ENCODE measurements at regions not wholly inside any gene's neighbourhood (a gene's known extent, or its start where the extent isn't known, plus 50 kb on each side); places are given as distances from the start of the nearest gene placed in this dataset.

DNA sequence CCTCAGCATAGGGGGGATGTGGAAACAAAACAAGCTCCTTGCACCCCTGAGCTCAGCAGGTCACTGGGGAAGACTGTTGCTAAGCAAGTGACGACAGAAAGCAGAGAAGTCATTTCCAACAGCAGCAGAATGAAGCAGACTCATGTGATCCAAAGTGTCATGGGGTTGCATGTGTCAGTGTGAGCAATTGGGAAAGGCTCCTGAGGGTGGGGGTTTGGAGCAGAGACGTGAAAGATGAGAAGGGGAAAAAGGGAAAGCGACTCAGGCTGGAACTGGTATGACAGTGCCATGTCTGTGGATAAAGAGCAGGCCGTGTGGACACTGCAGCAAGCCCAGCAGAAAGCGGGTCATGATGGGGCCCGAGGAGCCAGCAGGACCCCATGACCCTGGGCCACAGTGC, 363.9 kb downstream of the PREX1 start:
- DNase-seq (ENCODE audit: low spot score) = no peak

DNA sequence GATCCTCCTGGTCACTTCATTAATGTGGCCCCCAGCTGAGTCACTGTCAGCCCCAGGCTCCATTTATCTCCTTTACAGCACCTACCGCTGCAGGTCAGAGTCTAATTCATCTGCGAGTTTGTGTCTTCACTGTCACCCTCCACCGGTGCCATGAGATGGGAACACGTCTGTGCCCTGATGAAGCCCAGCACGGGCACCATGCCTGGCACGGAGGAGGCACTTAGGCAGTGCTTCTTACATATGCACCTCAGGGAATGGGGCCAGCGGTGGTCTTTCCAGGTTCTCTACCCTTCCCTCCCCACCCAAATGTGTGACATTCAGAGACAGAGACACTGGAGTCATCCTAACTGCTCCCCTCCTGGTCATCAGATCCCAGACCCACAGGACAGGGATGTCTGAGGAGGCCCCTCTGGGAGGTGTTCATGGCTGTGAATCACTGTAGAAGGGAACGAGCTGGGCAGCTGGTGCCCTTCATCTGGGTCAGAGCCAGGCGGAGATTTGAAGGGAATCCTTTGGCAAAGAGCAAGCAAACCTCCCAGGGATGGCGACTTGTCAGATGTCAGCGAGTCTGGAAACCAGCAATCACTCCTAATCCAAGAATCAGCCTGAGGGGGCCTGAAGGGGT, 364.6 kb downstream of the PREX1 start:
- DNase-seq (ENCODE audit: low spot score) = no peak

DNA sequence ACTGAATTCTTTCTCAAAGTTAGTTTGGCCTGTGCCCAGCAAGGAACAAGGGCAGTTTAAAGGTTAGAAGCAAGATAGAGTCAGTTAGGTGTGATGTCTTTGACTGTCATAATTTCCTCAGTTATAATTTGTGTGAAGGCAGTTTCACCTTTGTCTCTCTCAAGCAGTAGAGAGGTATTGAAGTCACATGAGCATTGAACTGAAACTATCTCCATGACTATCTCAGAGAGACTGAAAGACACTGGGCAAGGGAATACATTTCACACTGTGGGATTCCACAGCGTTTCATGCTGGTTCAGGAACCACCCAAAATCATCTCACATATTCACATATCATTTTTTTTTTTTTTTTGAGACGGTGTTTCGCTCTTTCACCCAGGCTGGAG, 366.1 kb downstream of the PREX1 start:
- no peak for DNase-seq (ENCODE audit: low spot score)

DNA sequence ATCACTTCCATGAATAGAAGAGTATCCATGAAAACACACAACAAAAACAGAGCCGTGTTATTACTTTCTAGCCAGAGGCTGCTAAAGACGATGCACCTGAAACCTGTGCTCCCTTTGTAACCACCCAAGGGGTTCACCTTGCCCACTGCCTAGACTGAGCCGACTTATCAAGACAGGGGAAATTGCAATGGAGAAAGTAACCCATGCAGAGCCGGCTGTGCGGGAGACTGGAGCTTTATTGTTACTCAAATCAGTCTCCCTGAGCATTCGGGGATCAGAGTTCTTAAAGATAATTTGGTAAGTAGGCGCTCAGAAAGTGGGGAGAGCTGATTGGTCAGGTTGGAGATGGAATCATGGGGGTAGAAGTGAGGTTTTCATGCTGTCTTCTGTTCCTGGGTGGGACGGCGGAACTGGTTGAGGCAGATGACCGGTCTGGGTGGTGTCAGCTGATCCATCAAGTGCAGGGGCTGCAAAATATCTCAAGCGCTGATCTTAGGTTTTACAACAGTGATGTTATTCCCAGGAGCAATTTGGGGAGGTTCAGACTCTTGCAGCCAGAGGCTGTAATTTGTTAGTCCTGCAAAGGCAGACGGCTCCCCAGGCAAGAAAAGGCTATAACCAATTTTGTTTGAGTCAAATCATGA, 366.6 kb downstream of the PREX1 start:
- DNase-seq (ENCODE audit: low spot score) = no peak

DNA sequence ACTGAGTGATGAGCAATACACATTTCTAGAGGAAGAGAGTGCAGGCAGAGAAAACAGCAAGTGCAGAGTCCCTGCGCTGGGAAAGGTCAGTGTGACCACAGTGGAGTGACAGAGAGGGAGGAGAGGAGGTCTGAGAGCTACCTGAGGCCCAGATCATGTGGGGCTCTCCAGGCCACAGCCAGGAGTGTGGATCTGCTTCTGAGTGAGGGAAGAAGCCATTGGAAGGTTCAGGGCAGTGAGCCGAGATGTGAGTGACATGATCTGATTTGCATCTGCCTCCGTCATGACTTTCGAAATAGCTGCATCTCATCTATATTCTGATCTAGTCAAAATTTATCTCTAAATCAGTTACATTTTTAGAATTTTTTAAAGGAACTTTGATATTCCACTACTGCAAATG, 367.1 kb downstream of the PREX1 start:
- DNase-seq (ENCODE audit: low spot score) = no peak

DNA sequence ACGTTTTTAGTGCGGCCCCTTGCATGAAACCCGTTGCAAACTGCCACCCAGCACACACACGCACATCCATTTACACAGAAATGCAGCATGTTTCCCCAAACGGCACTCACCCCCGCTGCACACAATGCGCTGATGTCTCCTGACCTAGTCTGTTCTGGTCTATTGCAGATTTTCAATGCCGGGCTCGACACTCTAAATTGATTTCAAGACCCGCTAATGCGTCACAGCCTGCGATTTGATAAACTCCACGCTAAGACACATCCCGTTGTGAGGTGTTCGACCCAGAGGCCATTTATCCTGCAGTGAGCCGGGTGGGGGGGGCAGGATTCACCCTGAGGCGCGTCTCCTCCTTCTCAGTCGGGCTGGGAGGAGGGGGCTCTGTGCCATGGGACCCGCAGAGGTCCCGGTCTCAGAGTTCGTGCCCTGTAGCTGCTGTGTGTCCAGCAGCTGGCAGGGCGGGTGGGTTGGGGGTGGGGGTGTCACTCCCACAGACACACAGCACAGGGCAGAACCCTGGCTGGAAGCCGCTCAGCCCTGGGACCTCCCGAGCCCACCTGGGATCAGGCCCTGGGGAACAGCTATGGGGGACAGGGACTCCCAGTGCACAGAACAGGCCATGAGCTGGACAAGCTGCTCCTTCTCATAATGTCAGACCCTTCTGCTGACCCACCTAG, 367.9 kb downstream of the PREX1 start:
- DNase-seq (ENCODE audit: low spot score) = no peak

DNA sequence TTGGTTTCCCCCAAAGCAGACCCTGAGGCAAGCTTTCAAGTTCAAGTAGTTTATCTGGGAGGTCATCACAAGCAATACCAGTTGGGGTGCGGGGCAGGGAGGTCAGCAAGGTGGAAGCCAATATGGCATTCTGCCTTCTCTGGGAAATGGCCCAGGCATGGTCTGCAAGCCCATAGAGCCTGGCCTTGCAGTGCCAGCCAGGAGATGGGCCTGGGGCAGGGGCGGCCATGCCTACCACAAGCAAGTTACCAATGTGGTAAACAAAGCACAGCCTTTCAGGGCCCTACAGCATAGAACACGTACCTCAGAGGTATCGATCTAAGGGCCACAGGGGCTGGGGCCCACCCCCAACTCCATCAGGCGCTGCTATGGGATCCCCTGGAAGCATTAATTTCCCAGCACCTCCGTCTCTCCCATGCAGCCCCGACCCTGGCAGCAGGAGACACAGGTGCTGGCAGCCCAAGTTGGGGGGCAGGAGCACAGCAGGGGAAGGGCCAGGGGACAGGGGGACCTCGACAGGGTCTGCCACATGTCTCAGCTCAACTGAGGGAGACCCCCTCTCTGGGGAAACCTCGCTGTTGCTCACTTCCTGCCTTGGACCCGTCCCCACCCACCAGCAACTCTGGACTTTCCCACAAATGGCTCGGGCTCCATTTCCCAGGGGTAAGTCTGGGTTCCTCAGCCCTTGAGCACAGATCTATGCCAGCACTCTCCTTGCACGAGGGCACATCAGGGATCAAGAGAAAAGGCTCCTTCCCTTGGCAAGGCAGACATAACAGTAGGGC, 369.0 kb downstream of the PREX1 start:
- no peak for DNase-seq (ENCODE audit: low spot score)

DNA sequence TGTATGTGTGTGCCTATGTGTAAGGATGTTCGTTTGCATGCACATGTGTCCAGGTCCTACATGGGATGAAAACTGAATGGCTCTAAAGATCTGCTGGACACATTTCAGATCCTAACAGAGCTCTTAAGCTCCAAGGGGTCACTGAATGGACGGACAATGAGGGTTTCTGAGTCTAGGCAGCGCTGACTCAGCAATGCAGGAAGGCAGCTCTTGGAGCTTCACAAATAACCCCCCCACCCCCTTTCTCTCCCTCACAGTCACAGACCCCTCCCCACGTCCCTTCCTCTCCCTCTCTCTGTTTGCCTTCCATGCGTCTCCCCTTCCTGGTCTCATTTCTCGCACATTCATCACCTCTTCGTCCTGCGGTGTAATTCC, 369.8 kb downstream of the PREX1 start:
- no peak for DNase-seq (ENCODE audit: low spot score)

DNA sequence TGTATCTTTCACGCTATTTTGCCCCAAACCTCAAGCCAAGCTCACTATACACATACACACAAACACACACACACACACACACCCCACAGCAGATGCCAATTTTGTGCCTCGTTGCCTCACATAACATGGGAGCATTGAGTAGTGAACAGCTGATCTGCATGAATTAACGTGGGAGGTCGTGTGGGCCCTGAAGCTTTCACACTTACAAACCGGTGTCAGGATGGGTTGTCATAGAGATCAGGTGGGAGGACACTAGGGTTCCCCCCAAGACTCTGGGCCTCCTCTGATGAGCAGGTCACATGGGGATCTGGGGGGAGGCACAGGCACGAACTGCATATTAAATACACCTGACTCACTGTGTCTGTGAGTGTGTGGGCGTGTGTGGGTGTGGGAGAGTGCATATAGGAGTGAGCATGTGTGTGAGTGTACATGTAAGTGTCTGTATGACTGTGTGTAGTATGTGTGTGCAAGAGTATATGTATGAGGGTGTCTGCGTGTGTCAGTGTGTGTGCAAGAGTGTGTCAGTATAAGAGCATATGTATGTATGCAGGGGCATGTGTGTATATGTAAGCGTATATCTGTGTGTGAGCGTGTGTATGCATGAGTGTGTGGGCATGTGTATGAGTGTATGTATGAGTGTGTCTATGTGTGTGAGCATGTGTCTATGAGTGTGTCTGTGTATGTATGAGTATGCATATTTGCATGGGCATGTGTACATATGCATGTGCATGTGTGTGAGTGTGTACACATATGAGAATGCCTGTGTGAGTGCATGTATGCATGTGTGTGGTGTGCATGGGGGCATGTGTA, 370.4 kb downstream of the PREX1 start:
- no peak for DNase-seq (ENCODE audit: low spot score)

DNA sequence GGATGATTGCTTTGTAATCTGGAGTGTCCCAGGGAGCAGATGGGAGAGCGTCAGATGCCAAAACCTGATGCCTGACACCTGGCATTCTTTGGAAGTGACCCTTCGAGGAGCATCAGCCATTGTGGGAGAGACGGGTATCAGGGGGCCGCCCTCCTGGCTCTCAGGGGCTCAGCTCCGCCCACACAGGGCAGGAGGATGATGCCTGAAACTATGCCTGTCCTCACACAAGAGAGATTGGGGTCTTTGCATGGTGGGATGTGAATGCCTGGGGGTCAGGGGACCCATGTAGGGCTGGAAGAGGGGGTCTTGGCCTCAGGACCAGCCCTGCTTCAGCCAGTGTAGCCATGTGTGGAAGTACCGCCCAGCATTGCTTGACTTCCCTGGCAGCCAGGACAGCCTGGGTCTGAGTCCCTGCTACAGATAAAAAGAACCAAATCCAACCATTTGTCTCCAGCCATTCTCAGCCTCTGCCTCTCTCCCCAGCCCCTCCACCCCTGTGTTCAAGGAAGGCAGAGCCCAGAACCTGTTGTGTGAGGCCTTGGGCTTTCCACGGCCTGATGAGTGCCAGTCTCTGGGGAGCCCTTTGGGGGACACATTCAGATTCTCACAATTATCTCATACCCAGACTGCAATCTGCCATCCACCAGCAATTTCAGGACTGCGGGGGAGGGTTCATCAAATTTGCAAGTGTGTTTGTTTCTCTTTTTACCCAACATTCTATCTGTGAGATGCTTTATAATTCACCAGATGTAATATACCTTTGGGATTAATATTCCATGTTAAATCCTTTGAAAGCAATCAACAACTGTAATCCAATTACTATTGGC, 371.2 kb downstream of the PREX1 start:
- no peak for DNase-seq (ENCODE audit: low spot score)

DNA sequence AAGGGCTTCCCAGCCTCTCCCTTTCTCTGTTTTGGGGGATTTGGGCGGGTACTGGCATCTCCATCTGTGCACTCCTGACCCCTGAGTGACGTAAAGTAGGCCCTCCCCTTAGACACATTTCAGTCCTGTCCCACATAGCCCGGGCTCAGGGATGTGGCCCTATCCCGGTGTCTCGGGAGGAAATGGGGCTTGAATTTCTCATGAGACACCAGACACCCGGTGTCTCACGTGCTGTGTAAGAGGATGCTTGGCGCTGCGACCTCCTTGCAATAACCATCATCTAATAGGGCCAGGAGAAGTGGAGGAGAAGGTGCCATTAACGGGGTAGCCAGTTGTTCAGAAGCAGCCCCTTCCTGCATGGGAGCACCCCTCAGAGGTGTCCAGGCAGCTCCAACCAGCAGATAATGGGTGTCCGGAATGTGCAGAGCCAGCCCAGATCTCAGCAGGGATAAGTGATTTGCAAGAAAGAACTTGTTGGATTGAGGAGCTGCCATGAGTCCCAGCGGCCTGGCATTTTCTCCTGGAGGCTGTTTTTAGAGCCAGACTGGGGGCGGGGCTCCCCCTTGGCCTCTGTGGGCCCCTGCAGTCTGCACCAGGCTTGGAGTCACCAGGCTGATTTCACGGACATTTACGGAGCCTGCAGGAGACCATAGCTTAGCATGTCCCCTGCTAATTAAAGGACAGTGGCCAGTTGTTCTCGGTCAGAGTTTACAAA, 372.0 kb downstream of the PREX1 start:
- no peak for DNase-seq (ENCODE audit: low spot score)

DNA sequence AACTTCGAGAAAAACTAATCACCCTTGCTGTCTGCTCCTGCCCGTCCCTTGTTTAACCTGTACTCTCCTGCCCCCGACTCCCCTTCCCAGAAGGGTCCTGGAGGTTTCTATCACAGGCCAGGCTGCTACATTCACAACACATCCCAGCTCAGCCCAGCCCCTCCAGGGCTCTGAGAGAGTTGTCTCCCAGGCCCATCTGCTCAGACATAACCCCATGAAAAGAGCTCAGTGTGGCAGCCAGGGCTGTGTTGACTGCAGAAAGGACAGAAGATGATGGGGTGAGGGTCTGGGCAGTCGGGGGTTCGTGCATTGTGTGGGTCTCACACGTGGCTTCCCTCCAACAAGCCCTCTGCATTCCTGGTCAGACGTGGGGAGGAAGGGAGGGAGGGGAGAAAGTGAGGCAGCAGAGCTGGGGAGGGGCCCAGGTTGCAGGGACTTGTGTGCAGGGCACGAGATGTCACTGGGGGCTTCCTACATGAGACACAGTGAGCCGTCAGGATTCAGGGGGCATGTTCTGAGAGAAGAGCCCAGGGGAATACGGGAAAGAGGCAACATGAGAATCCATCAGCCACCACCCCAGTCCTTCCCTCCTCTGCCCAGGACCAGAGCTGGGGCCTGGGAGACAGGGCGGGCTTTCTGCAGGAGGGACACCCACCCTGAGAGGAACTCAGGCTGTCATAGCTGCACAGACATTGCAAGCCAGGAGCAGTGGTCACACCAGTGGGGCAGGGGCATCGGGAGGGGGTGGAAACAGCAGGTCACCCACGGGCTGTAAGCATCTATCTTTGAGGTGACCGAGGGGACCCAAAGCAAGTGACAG, 372.9 kb downstream of the PREX1 start:
- no peak for DNase-seq (ENCODE audit: low spot score)

DNA sequence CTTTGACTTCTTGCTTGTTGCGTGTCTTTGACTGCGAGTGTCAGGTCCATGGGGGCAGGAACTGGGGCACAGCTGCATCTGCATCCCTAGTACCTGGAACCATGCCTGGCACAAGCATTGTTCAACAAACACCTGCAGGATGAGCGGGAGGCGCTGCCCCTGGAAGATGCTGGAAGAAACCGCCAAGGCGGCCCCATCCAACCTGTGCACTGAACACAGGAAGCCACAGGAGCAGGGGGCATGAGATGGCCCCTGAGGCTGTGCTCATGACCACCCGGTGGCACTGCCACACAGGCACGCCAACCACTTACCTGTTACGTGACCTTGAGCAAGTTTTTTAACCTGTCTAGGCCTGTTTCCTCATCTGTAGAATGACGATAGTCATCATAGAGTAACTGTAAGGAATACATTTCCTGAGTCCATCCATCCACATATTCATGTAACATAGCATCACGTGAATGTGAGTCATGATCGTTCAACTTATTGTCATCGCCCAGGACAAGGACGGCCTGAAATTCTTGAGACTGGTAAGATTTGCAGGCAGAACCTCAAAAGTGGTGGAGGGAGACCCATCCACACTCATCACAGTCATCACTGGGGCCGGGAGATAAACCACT, 374.2 kb downstream of the PREX1 start:
- no peak for DNase-seq (ENCODE audit: low spot score)

DNA sequence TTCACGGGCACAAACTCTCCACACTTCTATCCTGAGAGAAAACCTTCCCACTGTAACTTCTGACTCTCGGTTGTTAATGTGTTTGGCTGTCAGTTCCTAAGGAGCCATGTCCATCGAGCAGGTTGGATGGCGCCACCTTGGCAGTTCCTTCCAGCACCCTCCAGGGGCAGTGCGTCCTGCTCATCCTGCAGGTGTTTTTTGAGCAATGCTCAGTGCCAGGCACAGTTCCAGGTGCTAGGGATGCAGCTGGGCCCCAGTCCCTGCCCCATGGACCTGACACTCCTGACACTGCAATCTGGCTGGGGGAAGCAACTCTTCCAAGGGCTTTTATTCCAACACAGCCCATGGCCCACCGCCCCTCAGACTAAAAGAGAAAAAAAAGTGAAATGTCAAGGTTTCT, 376.4 kb downstream of the PREX1 start:
- no peak for DNase-seq (ENCODE audit: low spot score)

DNA sequence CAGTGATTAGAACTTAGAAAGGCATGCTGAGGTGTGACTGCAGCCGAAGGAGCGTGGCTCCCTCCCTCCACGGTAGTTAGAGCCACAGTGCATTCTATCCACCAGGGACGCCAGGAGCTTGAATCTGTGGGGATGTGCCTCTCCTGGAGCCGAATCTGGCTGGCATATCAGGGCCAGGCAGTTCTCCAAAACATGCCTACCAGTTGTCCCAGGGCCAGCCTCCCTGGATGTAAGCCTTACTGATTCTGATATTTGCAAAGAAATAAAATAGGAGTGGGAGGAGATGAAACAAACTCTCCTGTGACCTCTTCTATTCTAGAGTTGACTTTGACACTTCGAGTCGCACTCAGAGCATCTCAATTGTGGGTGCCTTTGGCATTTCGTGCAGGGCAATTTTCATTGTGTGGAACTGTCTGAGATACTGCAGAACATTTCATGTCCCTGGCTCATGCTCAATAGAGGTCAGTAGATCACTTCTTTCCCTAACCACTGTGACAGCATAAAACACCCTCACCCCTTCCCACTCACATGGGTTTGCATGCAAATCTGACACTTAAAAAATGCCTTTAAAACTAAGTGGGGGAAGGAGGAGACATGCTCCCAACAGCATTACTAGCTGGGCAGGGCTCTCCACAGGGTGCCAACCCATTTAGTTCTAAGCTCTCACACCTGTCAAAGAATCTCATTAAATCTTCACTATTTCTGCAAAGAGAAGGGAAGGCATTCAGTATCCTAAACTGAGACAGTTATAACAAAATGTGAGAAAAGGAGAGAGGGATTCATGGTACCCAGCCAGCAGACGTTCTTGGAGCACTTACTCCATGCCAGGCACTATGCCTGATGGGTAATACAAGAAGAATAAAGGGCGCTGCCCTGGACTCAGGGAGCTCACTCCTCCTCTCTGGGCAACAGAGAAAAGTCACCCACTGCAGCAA, 378.9 kb downstream of the PREX1 start:
- no peak for DNase-seq (ENCODE audit: low spot score)

DNA sequence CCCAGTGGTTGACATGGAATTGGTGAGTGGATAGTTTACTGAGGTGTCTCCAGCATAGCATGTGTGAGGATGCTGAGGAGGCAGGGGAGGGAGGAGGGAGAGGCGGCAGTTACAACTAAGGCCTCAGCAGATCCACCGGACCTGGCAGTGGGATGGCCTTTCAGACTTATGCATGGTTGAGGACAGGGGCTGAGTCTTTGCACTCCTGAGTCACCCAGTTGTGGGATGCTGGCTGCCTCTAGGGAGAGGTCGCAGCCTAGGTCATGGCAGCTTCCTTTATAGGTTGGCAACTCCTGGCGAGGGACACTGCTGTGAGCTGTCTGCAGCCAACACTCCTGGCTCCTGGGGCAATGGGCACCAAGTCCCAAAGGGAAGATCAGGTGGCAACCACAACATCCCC, 380.3 kb downstream of the PREX1 start:
- no peak for DNase-seq (ENCODE audit: low spot score)

DNA sequence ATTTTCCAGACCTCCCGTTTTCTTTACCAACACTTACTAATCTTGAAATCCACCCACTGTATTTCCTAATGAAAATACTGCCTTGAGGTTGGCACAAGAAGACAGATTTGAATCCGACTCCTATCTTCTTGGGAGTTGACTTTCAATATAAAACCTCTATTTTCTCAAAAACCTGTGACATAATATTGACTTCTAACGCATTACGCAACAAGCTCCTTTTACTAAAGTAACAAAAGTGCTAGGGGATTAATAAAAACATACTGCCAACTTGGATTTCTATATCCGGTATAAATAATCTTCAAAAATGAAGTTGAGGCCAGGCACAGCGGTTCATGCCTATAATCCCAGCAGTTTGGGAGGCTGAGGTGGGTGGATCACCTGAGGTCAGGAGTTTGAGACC, 382.0 kb downstream of the PREX1 start:
- no peak for DNase-seq (ENCODE audit: low spot score)

DNA sequence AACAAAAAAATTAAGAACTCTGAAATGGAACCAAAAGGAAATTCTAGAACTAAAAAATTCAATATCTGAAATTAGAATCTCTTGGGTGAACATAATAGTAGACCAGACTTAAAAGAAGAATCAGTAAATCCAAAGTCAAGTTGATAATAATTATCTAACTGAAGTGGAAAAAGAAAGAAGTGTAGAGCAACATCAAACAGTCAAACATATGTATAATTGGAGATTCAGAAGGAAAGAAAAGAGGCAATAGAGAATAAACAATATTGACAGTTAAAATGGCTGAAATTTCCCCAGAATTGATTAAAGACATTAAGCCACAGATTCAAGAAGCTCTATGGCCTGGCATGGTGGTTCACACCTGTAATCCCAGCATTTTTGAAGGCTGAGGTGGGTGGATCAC, 383.6 kb downstream of the PREX1 start:
- DNase-seq (ENCODE audit: low spot score) = no peak

Measured in mucosa of gallbladder (tissue), 1 donor.